ENCODE measurements at regions not wholly inside any gene's neighbourhood (a gene's known extent, or its start where the extent isn't known, plus 50 kb on each side); places are given as distances from the start of the nearest gene placed in this dataset.

DNA sequence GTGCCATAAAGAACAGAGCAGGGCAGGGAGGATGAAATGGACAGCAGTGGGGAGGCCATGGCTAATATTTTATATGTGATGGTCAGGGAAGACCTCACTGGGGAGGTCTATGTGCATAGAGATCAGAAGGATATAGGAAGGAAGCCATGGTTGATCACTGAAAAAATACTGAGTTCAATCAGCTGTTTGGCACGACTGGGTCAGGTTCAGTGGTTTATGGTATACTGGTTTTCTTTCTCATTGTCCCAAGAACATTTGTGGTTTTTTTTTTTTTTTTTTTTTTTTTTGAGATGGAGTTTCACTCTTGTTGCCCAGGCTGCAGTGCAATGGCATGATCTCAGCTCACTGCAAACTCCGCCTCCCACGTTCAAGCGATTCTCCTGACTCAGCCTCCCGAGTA is 78.3 kb upstream of the TIAM2 start:
- no peak overlapping the region for H3K27ac ChIP-seq
- CTCF ChIA-PET = no interaction called here
- POLR2A ChIA-PET (ENCODE audit: low non-redundant PET) = no interaction called here
- no peak for DNase-seq (ENCODE audit: low spot score)
- TF ChIP-seq, protein P1, sequence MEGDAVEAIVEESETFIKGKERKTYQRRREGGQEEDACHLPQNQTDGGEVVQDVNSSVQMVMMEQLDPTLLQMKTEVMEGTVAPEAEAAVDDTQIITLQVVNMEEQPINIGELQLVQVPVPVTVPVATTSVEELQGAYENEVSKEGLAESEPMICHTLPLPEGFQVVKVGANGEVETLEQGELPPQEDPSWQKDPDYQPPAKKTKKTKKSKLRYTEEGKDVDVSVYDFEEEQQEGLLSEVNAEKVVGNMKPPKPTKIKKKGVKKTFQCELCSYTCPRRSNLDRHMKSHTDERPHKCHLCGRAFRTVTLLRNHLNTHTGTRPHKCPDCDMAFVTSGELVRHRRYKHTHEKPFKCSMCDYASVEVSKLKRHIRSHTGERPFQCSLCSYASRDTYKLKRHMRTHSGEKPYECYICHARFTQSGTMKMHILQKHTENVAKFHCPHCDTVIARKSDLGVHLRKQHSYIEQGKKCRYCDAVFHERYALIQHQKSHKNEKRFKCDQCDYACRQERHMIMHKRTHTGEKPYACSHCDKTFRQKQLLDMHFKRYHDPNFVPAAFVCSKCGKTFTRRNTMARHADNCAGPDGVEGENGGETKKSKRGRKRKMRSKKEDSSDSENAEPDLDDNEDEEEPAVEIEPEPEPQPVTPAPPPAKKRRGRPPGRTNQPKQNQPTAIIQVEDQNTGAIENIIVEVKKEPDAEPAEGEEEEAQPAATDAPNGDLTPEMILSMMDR (conservative IDR thresholded peaks at IDR 0.05; ENCODE audit: low read depth) = no peak

DNA sequence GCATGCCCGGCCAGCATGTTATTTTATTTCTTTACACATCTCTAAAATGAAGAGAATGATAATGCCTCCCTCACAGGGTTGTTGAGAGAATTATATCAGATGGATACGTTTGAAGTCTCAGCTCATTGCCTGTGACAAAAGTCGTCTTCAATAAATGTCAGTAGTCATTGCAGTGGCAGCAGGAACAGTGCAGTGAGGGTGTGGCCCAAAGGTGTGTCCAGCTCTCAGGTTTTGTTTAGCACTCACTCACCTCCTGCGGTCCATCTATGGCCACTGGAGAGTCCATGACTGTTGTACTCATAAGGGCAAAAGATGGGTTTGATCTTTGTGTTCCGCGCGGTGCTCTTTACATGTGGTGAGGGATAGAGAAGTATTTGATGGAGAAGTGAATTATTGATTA is 77.2 kb upstream of the TIAM2 start:
- no peak overlapping the region for H3K27ac ChIP-seq
- POLR2A ChIA-PET (ENCODE audit: low non-redundant PET) = no interaction called here
- no peak for DNase-seq (ENCODE audit: low spot score)
- CTCF ChIA-PET = no interaction called here
- TF ChIP-seq, protein P1 (conservative IDR thresholded peaks at IDR 0.05; ENCODE audit: low read depth) = no peak

DNA sequence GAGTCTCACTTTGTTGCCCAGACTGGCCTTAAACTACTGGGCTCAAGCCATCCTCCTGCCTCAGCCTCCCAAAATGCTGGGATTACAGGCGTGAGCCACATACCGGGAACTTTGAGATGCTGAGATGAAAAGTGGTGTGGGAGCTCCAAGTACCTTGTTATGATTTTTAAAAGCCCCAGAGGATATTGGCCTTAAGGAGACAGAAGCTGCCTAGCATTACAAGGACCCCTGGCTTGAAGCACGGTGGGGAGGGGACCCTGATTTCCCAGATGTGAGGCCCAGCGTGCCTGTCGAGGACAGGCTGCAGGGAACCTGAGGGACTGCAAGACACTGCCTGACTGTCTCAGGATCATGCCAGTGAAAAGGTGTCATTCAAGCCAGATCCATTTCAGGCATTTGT is 75.3 kb upstream of the TIAM2 start:
- TF ChIP-seq, protein P1 (conservative IDR thresholded peaks at IDR 0.05; ENCODE audit: low read depth) = no peak
- DNase-seq (ENCODE audit: low spot score) = no peak
- ChIA-PET POLR2A (ENCODE audit: low non-redundant PET) (no interaction called here), CTCF (no interaction called here)
- H3K27ac ChIP-seq = no peak overlapping the region

DNA sequence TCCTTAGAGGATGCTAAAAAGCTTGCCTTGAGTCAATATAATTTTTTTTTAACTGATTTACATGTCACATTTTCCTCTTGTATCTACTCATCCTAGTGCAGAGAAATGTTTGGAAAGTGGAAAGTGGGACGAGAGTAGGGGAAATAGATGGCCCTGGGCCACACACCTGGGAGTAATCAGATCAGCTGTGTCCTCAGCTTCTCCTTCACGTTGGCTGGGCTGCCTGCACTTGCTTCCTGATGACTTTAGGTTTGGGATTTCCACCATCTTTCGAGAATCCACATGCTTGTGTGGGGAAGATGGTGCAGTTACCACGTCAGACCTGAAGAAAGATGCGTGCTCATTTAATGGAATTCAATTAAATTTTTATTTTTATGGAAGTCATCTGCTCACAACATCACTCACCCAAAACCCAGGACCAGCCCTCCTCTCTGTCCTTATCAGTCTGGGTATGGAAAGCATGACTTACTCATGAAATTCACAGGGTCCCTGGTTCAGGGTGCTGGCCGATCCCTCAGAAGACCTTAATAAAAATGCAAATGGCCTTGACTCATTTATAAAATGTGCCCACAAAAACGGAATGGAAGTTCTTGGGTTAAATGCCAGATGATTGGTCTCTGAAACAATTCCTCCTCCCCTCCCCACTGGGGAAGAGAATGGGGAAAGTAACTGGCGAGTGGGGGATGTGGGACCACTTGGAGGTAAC is 74.5 kb upstream of the TIAM2 start:
- no peak overlapping the region for H3K27ac ChIP-seq
- no peak for DNase-seq (ENCODE audit: low spot score)
- TF ChIP-seq, protein P1 (conservative IDR thresholded peaks at IDR 0.05; ENCODE audit: low read depth) = no peak
- CTCF ChIA-PET = no interaction called here
- POLR2A ChIA-PET (ENCODE audit: low non-redundant PET) = no interaction called here

DNA sequence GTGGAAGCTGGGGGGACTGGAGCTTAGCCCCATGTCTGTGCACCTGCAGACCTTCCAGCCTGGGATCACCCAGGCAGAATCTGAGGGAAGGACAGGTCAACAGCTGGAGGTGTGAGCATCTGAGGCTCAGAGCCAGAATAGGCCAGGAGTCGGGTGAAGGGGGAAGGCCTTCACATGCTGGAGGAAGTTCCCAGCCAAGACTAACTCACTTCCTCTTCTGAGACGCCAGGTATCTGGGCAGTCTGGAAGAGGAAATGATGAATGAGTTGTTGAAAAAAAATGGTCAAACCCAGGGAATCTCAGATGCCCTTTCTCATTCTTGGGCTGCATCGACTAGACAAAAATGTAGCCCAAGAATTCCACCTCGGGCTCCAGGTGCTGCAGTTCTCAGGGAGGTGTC is 73.6 kb upstream of the TIAM2 start:
- no peak for DNase-seq (ENCODE audit: low spot score)
- TF ChIP-seq, protein P1 (conservative IDR thresholded peaks at IDR 0.05; ENCODE audit: low read depth) = no peak
- CTCF ChIA-PET = interaction anchor here (0.6 kb wide), 1 partner anchor 256 kb away, joined by 3 read pairs; no protein-coding TSS in a partner anchor
- POLR2A ChIA-PET (ENCODE audit: low non-redundant PET) = no interaction called here
- no peak overlapping the region for H3K27ac ChIP-seq

DNA sequence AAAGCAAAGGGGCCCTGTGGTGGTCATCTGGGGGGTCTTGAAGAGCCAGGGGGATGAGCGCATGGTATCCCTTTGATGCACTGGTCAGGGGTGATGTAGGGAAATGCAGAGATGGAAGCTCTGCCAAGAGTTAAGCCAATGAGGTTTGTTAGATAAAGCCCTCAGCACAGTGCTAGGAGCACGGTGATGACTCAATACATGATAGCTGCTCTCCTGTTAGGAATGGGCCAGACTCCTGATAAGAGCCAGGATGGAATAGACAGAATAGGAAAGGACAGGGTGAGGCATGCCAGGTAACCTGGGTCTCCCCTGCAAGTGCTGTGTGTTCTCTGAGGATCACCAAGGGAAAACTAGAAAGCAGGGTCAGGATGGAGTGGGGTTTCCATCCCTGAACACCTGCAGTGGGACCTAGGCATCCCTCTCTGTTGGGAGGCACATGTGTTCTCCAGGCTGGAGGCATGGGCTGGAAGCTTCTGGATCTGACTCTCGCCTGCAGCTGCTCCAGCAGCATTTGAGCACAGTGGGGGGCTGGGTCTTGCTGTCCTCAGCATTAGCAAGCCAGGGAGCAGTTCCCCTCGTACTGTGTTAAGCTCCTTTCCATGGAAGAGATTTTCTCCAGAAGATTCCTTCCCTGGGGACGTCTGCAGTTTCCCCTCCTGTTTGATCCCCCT is 71.8 kb upstream of the TIAM2 start:
- CTCF ChIA-PET = interaction anchor here (0.9 to 1.4 kb wide), 2 partner anchors 55 to 254 kb away, joined by 4 to 7 read pairs; no protein-coding TSS in a partner anchor
- no peak overlapping the region for H3K27ac ChIP-seq
- TF ChIP-seq, protein P1 (conservative IDR thresholded peaks at IDR 0.05; ENCODE audit: low read depth) = no peak
- POLR2A ChIA-PET (ENCODE audit: low non-redundant PET) = no interaction called here
- no peak for DNase-seq (ENCODE audit: low spot score)

Measured in RWPE1 (cell line).